DOHH2 (cell line): ENCODE measurements at regions not wholly inside any gene's neighbourhood (a gene's known extent, or its start where the extent isn't known, plus 50 kb on each side); places are given as distances from the start of the nearest gene placed in this dataset.
"Not testable (repeated sequence)": the region's sequence is repeated elsewhere in the genome, so short reads cannot be mapped to it uniquely, and the experiment has no call there.

Source experiments
- CTCF ChIP-seq: fragments of 200-600 bp; sonication (generic); IDR thresholded peaks from one replicate; pipeline ENCODE4 v1.5.1; 2014; ENCODE audit warnings: antibody characterized with exemption, mild to moderate bottlenecking, low read depth, low read length; ENCODE audit not compliant: poor library complexity, severe bottlenecking
- EZH2phosphoT487 ChIP-seq: fragments of 200-600 bp; sonication (generic); IDR thresholded peaks from 2 replicates; pipeline ENCODE4 v1.6.1; 2017; ENCODE audit warnings: borderline replicate concordance, mild to moderate bottlenecking, antibody characterized with exemption, low read length, moderate library complexity, mixed read lengths

- TF ChIP-seq CTCF: peak; percentile 27
- TF ChIP-seq EZH2phosphoT487: not testable (repeated sequence)
Observed at GRCh38 chr11:3537254-3537653, 104.5 kb downstream of the ART5 start.
